HEK293 (cell line): ENCODE measurements at regions not wholly inside any gene's neighbourhood (a gene's known extent, or its start where the extent isn't known, plus 50 kb on each side); places are given as distances from the start of the nearest gene placed in this dataset.

Experiments
- CTCF ChIA-PET: fragments of 350-600 bp; formaldehyde crosslinking; extraction: SDS; loops from one replicate; lab custom pipeline; 2021; ENCODE audit warnings: antibody characterized with exemption; lab: Yijun Ruan, JAX
- POLR2A ChIA-PET: fragments of 300-600 bp; formaldehyde crosslinking; extraction: SDS; loops from one replicate; lab custom pipeline; 2020; ENCODE audit warnings: antibody characterized with exemption, inconsistent platforms; lab: Yijun Ruan, JAX
- H3K27ac ChIP-seq: fragments of 200-500 bp; sonication (Bioruptor generic); 2 replicates; pipeline ENCODE4 v1.5.1; 2014; ENCODE audit warnings: low read depth, low read length, control low read depth, inconsistent platforms; ENCODE audit errors: extremely low read depth
- H3K36me3 ChIP-seq, 2 experiments: fragments of 200-500 bp in 1 of 2; sonication (Bioruptor generic) in 1 of 2; 1 replicate in 1 of 2; 2 replicates in 1 of 2; pipeline ENCODE4 v1.5.1; 2014 to 2017; ENCODE audit warnings: inconsistent platforms in 2 of 2, low read length in 2 of 2; ENCODE audit not compliant: control insufficient read depth in 2 of 2, insufficient read depth in 1 of 2
- H3K4me1 ChIP-seq: fragments of 200-500 bp; sonication (Bioruptor generic); 2 replicates; pipeline ENCODE4 v1.5.1; 2014; ENCODE audit warnings: mild to moderate bottlenecking, low read length, inconsistent platforms; ENCODE audit not compliant: control insufficient read depth, insufficient read depth
- H3K4me3 ChIP-seq: 2 replicates; pipeline ENCODE4 v1.5.1; 2011; ENCODE audit warnings: low read depth, mild to moderate bottlenecking, control low read depth, low read length, moderate library complexity
- H3K9me3 ChIP-seq: fragments of 200-500 bp; sonication (Bioruptor generic); 2 replicates; pipeline ENCODE4 v1.5.1; 2014; ENCODE audit warnings: low read depth, low read length, inconsistent platforms; ENCODE audit not compliant: control insufficient read depth, insufficient read depth
- IKZF3 ChIP-seq: fragments of 450-650 bp; IDR thresholded peaks from 2 replicates; pipeline ENCODE4 v1.5.0; 2018; ENCODE audit warnings: missing biosample characterization, mild to moderate bottlenecking, missing genetic modification characterization, moderate library complexity
- KLF17 ChIP-seq: fragments of 450-650 bp; formaldehyde crosslinking; IDR thresholded peaks from 2 replicates; pipeline ENCODE4 v1.5.1; 2016; ENCODE audit warnings: missing biosample characterization, missing genetic modification characterization
- MZF1 ChIP-seq: fragments of 450-650 bp; formaldehyde crosslinking; IDR thresholded peaks from 2 replicates; pipeline ENCODE4 v1.5.1; 2017; ENCODE audit warnings: missing biosample characterization, missing genetic modification characterization, borderline replicate concordance
- PRDM10 ChIP-seq: fragments of 450-650 bp; formaldehyde crosslinking; IDR thresholded peaks from 2 replicates; pipeline ENCODE4 v1.5.1; 2016; ENCODE audit warnings: missing biosample characterization, missing genetic modification characterization
- TRIM28 ChIP-seq: IDR thresholded peaks from 2 replicates; pipeline ENCODE4 v1.6.1; 2011; ENCODE audit warnings: low read length, control low read depth, borderline replicate concordance
- ZBTB20 ChIP-seq: fragments of 450-650 bp; formaldehyde crosslinking; IDR thresholded peaks from 2 replicates; pipeline ENCODE4 v1.5.1; 2016; ENCODE audit warnings: missing biosample characterization, missing genetic modification characterization
- ZBTB49 ChIP-seq: fragments of 450-650 bp; formaldehyde crosslinking; IDR thresholded peaks from 2 replicates; pipeline ENCODE4 v1.5.1; 2016; ENCODE audit warnings: missing biosample characterization, missing genetic modification characterization, low read depth
- ZFP37 ChIP-seq: fragments of 450-650 bp; formaldehyde crosslinking; IDR thresholded peaks from 2 replicates; pipeline ENCODE4 v1.5.1; 2016; ENCODE audit warnings: missing biosample characterization, missing genetic modification characterization
- ZNF146 ChIP-seq: fragments of 450-650 bp; formaldehyde crosslinking; IDR thresholded peaks from 2 replicates; pipeline ENCODE4 v1.5.1; 2016; ENCODE audit warnings: missing biosample characterization, missing genetic modification characterization
- ZNF280D ChIP-seq: fragments of 450-650 bp; formaldehyde crosslinking; IDR thresholded peaks from 2 replicates; pipeline ENCODE4 v1.5.1; 2016; ENCODE audit warnings: missing biosample characterization, missing genetic modification characterization
- ZNF423 ChIP-seq: fragments of 450-650 bp; formaldehyde crosslinking; IDR thresholded peaks from 2 replicates; pipeline ENCODE4 v1.5.1; 2016; ENCODE audit warnings: missing biosample characterization, missing genetic modification characterization
- ZNF513 ChIP-seq: fragments of 450-650 bp; IDR thresholded peaks from 2 replicates; pipeline ENCODE4 v1.5.1; 2018; ENCODE audit warnings: missing biosample characterization, missing genetic modification characterization
- ZNF514 ChIP-seq: fragments of 450-650 bp; formaldehyde crosslinking; IDR thresholded peaks from 2 replicates; pipeline ENCODE4 v1.5.1; 2016; ENCODE audit warnings: missing biosample characterization, missing genetic modification characterization
- ZNF677 ChIP-seq: fragments of 450-650 bp; IDR thresholded peaks from 2 replicates; pipeline ENCODE4 v1.5.0; 2018; ENCODE audit warnings: missing biosample characterization, mild to moderate bottlenecking, missing genetic modification characterization, moderate library complexity
- ZNF704 ChIP-seq: fragments of 450-650 bp; formaldehyde crosslinking; IDR thresholded peaks from 2 replicates; pipeline ENCODE4 v1.5.1; 2016; ENCODE audit warnings: missing biosample characterization, missing genetic modification characterization
- ZNF777 ChIP-seq: fragments of 450-650 bp; formaldehyde crosslinking; IDR thresholded peaks from 2 replicates; pipeline ENCODE4 v1.5.1; 2017; ENCODE audit warnings: missing biosample characterization, missing genetic modification characterization, borderline replicate concordance

GRCh38 chr12:127656266-127656665 lies 610.7 kb upstream of the TMEM132C start (continued):
- no peak for TF ChIP-seq ZNF677 (tag by site-specific recombination)
- no peak for TF ChIP-seq ZNF146 (tag by site-specific recombination)
- no peak for TF ChIP-seq PRDM10 (tag by site-specific recombination)
- no peak for TF ChIP-seq ZFP37 (tag by site-specific recombination)
- no peak for TF ChIP-seq KLF17
- no peak for TF ChIP-seq ZBTB49 (tag by site-specific recombination)
- no peak for TF ChIP-seq ZNF777 (tag by site-specific recombination)
- TF ChIP-seq ZBTB20 = no peak
- TF ChIP-seq TRIM28 = no peak
- no peak for TF ChIP-seq ZNF514 (tag by site-specific recombination)
- no peak for TF ChIP-seq ZNF704

- CTCF ChIA-PET = no interaction called here
- H3K4me3 ChIP-seq = no peak overlapping the region
- H3K9me3 ChIP-seq = no peaks in the 10 kb centered on the region
- POLR2A ChIA-PET = no interaction called here
- no peaks in the 10 kb centered on the region for H3K36me3 ChIP-seq
- H3K4me1 ChIP-seq = no peaks in the 10 kb centered on the region
- H3K27ac ChIP-seq = no peak overlapping the region
- TF ChIP-seq IKZF3 (tag by site-specific recombination) = no peak
- no peak for TF ChIP-seq ZNF513
- no peak for TF ChIP-seq MZF1
- no peak for TF ChIP-seq ZNF280D
- no peak for TF ChIP-seq ZNF423 (tag by site-specific recombination)
Measured at GRCh38 chr12:127657036-127657435, 609.9 kb upstream of the TMEM132C start.
